PFSK-1 (cell line): ENCODE measurements at regions not wholly inside any gene's neighbourhood (a gene's known extent, or its start where the extent isn't known, plus 50 kb on each side); places are given as distances from the start of the nearest gene placed in this dataset.

Experiments used
- FOXP2 ChIP-seq: optimal IDR thresholded peaks from 2 replicates; pipeline ENCODE3; 2011; ENCODE audit warnings: borderline replicate concordance, control low read depth, inconsistent platforms; ENCODE audit not compliant: insufficient read depth; ENCODE audit errors: extremely low read length, extremely low read depth
- POLR2AphosphoS5 ChIP-seq: IDR thresholded peaks from 2 replicates; pipeline ENCODE4 v1.6.1; 2012; ENCODE audit warnings: low read depth, mild to moderate bottlenecking, control low read depth, low read length, moderate library complexity
- SIN3A ChIP-seq: IDR thresholded peaks from 2 replicates; pipeline ENCODE4 v1.6.1; 2012; ENCODE audit warnings: mild to moderate bottlenecking, low read length, moderate library complexity, borderline replicate concordance; ENCODE audit not compliant: insufficient read depth
- TAF1 ChIP-seq: IDR thresholded peaks from 2 replicates; pipeline ENCODE4 v1.6.1; 2012; ENCODE audit warnings: low read length, control low read depth, borderline replicate concordance; ENCODE audit not compliant: insufficient read depth
- TF ChIP-seq, protein P1 (sequence below), 2 experiments: IDR thresholded peaks; 2 replicates each; pipeline versions ENCODE4 v1.6.1 to v1.8.0; 2011 to 2012; ENCODE audit warnings: low read depth in 2 of 2, low read length in 2 of 2, control low read depth in 1 of 2, inconsistent platforms in 1 of 2, mild to moderate bottlenecking in 1 of 2, moderate library complexity in 1 of 2; ENCODE audit not compliant: insufficient read depth in 1 of 2

DNA sequence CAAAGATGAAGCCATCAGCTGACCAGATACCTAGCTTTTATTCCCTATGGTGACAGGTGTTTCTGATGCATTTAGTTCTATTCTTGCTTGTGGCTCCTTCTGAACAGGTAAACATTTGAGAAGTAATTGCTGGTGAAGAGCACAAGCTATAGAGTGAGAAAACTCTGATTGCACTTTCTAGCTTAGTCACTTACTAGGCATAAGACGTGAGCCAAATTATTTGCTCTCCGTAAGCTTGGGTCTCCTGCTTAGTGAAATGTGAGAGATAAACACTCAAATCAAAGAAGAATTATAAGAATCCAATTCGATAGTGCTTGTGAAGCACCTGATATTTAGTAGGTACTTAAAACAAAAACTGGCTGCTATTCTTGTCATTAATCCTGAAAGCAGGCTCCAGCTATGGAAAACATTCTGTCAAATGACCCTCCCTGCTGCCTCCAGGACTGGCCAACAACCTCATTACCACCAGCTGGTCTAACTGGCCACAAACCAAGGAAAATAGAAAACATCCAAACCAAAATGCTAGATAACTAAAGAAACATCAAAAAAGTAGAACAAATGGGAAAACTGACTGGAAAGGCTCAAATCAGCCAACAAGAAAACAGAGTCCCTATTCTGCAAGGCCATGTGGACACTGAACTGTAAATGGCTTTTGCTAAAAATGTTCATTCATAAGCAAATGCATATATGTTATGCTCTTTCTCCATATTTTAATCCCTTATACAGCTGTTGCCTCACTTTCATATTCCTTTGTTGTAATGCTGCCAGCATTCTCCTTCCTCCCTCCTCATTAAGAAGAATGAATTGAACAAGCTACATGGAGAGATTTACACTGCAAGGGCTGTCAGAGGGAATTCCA lies 616.1 kb downstream of the DTWD2 start:
- no peak for TF ChIP-seq SIN3A
- TF ChIP-seq TAF1, result no peak
- TF ChIP-seq POLR2AphosphoS5, result no peak
- TF ChIP-seq, protein P1, sequence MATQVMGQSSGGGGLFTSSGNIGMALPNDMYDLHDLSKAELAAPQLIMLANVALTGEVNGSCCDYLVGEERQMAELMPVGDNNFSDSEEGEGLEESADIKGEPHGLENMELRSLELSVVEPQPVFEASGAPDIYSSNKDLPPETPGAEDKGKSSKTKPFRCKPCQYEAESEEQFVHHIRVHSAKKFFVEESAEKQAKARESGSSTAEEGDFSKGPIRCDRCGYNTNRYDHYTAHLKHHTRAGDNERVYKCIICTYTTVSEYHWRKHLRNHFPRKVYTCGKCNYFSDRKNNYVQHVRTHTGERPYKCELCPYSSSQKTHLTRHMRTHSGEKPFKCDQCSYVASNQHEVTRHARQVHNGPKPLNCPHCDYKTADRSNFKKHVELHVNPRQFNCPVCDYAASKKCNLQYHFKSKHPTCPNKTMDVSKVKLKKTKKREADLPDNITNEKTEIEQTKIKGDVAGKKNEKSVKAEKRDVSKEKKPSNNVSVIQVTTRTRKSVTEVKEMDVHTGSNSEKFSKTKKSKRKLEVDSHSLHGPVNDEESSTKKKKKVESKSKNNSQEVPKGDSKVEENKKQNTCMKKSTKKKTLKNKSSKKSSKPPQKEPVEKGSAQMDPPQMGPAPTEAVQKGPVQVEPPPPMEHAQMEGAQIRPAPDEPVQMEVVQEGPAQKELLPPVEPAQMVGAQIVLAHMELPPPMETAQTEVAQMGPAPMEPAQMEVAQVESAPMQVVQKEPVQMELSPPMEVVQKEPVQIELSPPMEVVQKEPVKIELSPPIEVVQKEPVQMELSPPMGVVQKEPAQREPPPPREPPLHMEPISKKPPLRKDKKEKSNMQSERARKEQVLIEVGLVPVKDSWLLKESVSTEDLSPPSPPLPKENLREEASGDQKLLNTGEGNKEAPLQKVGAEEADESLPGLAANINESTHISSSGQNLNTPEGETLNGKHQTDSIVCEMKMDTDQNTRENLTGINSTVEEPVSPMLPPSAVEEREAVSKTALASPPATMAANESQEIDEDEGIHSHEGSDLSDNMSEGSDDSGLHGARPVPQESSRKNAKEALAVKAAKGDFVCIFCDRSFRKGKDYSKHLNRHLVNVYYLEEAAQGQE (IDR thresholded peaks at IDR 0.05; ENCODE audit: insufficient read depth in 1 of 2, low read depth in 2 of 2, low read length in 2 of 2), result no peak
- TF ChIP-seq FOXP2, result no peak

DNA sequence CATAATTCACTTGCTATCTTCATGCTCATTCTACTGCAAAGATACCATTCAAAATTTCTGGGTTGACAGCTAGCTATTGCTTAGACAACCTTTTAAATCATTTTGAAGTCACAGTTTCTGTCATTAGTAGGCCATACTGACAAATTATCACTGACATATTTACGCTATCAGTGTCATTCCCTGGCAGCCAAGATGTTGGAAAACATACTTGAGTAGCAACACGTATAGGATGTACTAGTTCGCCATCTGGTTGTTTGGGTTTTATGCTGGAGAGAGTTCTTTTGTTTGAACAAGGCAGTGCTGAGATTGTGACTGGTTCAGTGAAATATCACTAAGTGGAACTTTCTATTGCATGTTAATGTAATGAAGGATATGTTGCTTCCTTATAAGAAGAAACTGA lies 621.9 kb downstream of the DTWD2 start:
- TF ChIP-seq FOXP2 (no peak), SIN3A (no peak), TAF1 (no peak), POLR2AphosphoS5 (no peak)
- TF ChIP-seq, protein P1 (IDR thresholded peaks at IDR 0.05; ENCODE audit: insufficient read depth in 1 of 2, low read depth in 2 of 2, low read length in 2 of 2), result no peak

DNA sequence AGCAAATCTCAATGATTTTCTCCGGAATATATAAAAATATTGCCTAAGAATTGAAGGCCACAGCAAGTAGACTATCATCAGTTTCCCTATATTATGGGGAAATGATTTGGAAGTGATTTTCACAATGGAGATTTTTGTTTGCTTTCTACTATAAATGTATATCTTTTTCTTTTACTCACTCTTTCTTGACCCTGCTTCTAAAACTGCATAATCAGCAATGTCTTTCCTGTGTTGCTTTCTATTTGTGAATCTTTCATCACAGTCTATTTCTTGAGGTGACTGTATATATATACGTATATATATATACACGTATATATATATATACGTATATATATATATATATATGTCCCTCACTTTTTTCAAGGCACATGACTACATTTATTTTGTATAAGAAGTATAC lies 622.6 kb downstream of the DTWD2 start:
- TF ChIP-seq POLR2AphosphoS5 (no peak), SIN3A (no peak), FOXP2 (no peak), TAF1 (no peak)

DNA sequence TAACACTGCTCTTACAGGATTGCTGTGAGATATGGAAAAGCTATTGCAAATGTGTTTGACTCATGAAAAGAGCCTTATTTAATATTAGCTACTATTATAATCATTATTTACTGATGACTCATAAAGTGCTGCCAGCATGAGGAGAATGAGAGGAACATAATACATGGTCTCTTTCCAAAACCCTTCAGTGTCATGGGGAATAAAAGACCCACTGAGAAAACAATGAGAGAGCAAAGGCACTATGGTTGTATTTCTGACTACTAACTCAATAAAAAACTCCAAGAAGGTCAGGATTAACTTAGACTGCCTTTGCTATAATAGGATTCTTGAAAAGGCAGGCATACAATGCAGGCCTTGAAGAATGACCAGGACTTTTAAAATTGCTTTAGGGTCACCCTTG lies 633.5 kb downstream of the DTWD2 start:
- TF ChIP-seq, protein P1 (IDR thresholded peaks at IDR 0.05; ENCODE audit: insufficient read depth in 1 of 2, low read depth in 2 of 2, low read length in 2 of 2), result no peak
- no peak for TF ChIP-seq POLR2AphosphoS5
- no peak for TF ChIP-seq SIN3A
- TF ChIP-seq FOXP2, result no peak
- no peak for TF ChIP-seq TAF1

DNA sequence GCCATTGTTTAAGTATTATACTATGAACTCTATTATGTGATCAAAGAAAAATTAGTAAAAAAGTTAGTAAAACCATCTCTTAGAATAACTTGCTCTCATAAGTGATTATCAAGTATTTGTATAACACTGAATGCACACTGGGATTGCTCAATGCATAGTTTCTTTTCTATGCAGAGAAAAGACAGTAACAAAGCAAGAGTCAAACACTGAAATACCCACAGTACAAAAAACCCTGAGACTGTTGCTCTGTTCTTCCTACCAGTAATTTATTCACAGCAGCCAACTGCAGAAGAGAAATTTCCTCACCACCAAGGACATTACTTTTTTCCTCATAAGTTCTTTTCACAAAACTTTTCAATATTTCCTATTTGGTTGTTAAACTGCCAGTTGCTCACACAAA lies 634.4 kb downstream of the DTWD2 start:
- TF ChIP-seq SIN3A, result no peak
- TF ChIP-seq TAF1, result no peak
- no peak for TF ChIP-seq FOXP2
- TF ChIP-seq POLR2AphosphoS5, result no peak
- TF ChIP-seq, protein P1 (IDR thresholded peaks at IDR 0.05; ENCODE audit: insufficient read depth in 1 of 2, low read depth in 2 of 2, low read length in 2 of 2), result no peak
